HEK293T (cell line): ENCODE measurements at regions not wholly inside any gene's neighbourhood (a gene's known extent, or its start where the extent isn't known, plus 50 kb on each side); places are given as distances from the start of the nearest gene placed in this dataset.

Source experiments
- CTCF ChIA-PET: fragments of 350-600 bp; formaldehyde crosslinking; extraction: SDS; loops from one replicate; lab custom pipeline; 2021; ENCODE audit warnings: antibody characterized with exemption, inconsistent platforms; lab: Yijun Ruan, JAX
- POLR2A ChIA-PET: fragments of 350-600 bp; formaldehyde crosslinking; extraction: SDS; loops from one replicate; lab custom pipeline; 2020; ENCODE audit warnings: antibody characterized with exemption, inconsistent platforms; lab: Yijun Ruan, JAX
- DNase-seq: peaks from one replicate; pipeline ENCODE4 v3.0.0; 2012; ENCODE audit warnings: mixed read lengths; ENCODE audit errors: extremely low spot score
- ARNT ChIP-seq: fragments of 450-650 bp; IDR thresholded peaks from 2 replicates; pipeline ENCODE4 v1.6.1; 2017; ENCODE audit warnings: mild to moderate bottlenecking
- BHLHE40 ChIP-seq: fragments of 450-650 bp; IDR thresholded peaks from 2 replicates; pipeline ENCODE4 v1.6.1; 2016; ENCODE audit warnings: mild to moderate bottlenecking, moderate library complexity, borderline replicate concordance
- CTBP1 ChIP-seq: fragments of 450-650 bp; IDR thresholded peaks from 2 replicates; pipeline ENCODE4 v1.6.1; 2016; ENCODE audit warnings: borderline replicate concordance
- ELF4 ChIP-seq: fragments of 450-650 bp; IDR thresholded peaks from 2 replicates; pipeline ENCODE4 v1.6.1; 2017; ENCODE audit warnings: antibody characterized with exemption
- FOXA1 ChIP-seq: fragments of 450-650 bp; IDR thresholded peaks from 2 replicates; pipeline ENCODE4 v1.6.1; 2016; ENCODE audit warnings: mild to moderate bottlenecking
- FOXK2 ChIP-seq: fragments of 450-650 bp; IDR thresholded peaks from 2 replicates; pipeline ENCODE4 v1.6.1; 2016; ENCODE audit warnings: mild to moderate bottlenecking
- FOXM1 ChIP-seq: fragments of 450-650 bp; IDR thresholded peaks from 2 replicates; pipeline ENCODE4 v1.6.1; 2017; ENCODE audit warnings: mild to moderate bottlenecking, borderline replicate concordance
- HDGF ChIP-seq: fragments of 450-650 bp; IDR thresholded peaks from 2 replicates; pipeline ENCODE4 v1.6.1; 2017; ENCODE audit warnings: antibody characterized with exemption, borderline replicate concordance
- L3MBTL2 ChIP-seq: fragments of 450-650 bp; conservative IDR thresholded peaks from 2 replicates; pipeline ENCODE4 v1.6.1; 2016; ENCODE audit warnings: mild to moderate bottlenecking
- LEF1 ChIP-seq: fragments of 450-650 bp; IDR thresholded peaks from 2 replicates; pipeline ENCODE4 v1.6.1; 2017; ENCODE audit warnings: mild to moderate bottlenecking, borderline replicate concordance
- NFRKB ChIP-seq: fragments of 450-650 bp; IDR thresholded peaks from 2 replicates; pipeline ENCODE4 v1.6.1; 2016; ENCODE audit warnings: mild to moderate bottlenecking, moderate library complexity
- SP1 ChIP-seq: fragments of 450-650 bp; IDR thresholded peaks from 2 replicates; pipeline ENCODE4 v1.6.1; 2017
- SUZ12 ChIP-seq: fragments of 450-650 bp; IDR thresholded peaks from 2 replicates; pipeline ENCODE4 v1.6.1; 2016; ENCODE audit warnings: mild to moderate bottlenecking
- TARDBP ChIP-seq: fragments of 450-650 bp; IDR thresholded peaks from 2 replicates; pipeline ENCODE4 v1.6.1; 2016
- ZNF384 ChIP-seq: fragments of 450-650 bp; IDR thresholded peaks from 2 replicates; pipeline ENCODE4 v1.6.1; 2016
- TF ChIP-seq, protein P1 (sequence below): fragments of 450-650 bp; IDR thresholded peaks from 2 replicates; pipeline ENCODE4 v1.6.1; 2016

DNA sequence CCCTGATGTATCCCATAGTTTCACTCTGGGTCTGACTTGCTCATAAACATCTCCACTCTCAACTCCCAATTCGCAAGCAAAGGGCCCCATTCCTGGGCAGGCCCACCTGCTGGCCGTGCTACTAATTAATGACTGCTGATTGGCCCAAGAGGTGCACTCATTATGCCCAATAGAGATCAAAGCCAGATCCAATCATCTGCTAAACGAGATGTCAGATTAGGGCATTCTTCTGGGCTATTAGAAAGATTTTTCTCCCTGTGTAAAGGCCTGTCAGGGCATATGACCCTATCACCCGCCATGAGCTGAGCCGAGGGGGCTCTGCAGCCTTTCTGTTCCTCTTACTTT is 103.4 kb upstream of the HAAO start:
- DNase-seq: no peak
- POLR2A ChIA-PET: no interaction called here
- CTCF ChIA-PET: no interaction called here
- no peak for TF ChIP-seq ZNF384
- no peak for TF ChIP-seq TARDBP
- no peak for TF ChIP-seq FOXK2
- no peak for TF ChIP-seq NFRKB
- TF ChIP-seq, protein P1, sequence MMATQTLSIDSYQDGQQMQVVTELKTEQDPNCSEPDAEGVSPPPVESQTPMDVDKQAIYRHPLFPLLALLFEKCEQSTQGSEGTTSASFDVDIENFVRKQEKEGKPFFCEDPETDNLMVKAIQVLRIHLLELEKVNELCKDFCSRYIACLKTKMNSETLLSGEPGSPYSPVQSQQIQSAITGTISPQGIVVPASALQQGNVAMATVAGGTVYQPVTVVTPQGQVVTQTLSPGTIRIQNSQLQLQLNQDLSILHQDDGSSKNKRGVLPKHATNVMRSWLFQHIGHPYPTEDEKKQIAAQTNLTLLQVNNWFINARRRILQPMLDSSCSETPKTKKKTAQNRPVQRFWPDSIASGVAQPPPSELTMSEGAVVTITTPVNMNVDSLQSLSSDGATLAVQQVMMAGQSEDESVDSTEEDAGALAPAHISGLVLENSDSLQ: no peak
- TF ChIP-seq FOXM1: no peak
- TF ChIP-seq HDGF: no peak
- no peak for TF ChIP-seq CTBP1
- no peak for TF ChIP-seq SUZ12
- TF ChIP-seq BHLHE40: no peak
- TF ChIP-seq FOXA1: no peak
- TF ChIP-seq L3MBTL2: no peak
- TF ChIP-seq LEF1: no peak
- no peak for TF ChIP-seq ELF4

DNA sequence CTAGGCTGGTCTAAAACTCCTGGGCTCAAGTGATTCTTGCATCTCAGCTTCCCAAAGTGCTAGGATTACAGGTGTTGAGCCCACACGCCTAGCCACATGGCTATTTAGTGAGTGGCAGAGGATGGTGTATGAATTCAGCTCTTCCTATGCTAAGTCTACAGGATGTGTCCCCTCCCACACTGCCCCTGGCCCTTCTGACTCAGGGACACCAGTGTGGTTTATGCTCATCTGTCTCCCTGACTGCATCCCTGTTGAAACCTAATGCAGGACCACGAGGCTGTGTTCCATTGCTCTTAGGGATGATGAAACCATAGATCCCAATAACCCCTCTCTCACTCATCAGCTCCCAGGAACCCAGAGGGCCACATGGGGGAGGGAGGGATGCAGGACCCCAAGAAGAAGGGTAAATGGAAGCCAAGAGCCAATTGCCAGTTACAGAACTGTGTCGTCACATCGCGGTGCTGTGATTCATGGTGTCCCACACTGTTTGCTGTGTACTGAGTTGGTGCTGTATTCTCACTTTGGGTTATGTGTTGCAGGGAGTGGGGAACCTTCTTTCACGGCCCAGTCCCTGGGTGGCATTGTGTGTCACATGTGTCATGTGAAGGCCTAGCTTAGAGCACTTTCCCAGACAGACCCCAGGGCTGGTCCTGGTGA is 102.9 kb upstream of the HAAO start:
- DNase-seq: no peak
- ChIA-PET CTCF (no interaction called here), POLR2A (no interaction called here)
- no peak for TF ChIP-seq LEF1
- no peak for TF ChIP-seq ZNF384
- no peak for TF ChIP-seq SUZ12

DNA sequence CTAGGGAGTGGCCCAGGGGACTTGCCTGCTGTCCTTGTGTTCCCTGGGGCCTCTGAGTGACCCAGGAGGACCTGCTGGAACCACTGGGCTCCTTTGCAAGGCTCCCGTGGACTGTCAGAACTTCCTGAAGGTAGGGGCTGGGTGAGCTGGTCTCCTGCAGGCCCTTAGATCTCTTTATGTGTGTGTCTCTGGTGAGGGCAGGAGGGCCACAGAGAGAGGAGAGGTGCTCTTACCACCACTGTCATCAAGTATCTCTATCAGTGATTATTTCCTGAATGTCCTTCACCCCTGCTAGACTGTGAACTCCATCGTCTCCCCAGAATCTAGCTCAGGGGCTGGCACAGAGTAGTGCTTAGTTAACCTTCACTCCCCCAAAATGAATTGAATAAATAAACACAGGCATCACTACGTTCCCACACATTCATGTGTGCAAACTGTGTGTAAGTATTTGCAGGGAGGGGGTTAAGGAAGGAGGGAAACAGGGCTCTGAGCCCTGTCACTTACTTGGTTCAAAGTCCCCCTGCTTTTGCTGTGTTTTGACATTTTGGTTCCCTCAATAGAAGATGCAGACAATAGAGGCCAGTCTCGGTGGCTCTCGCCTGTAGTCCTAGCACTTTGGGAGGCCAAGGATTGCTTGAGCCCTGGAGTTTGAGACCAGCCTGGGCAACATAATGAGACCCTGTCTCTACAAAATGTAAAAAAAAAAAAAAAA is 100.8 kb upstream of the HAAO start:
- POLR2A ChIA-PET: no interaction called here
- CTCF ChIA-PET: no interaction called here
- no peak for DNase-seq
- no peak for TF ChIP-seq BHLHE40
- no peak for TF ChIP-seq CTBP1
- TF ChIP-seq, protein P1: no peak
- no peak for TF ChIP-seq HDGF
- no peak for TF ChIP-seq NFRKB
- TF ChIP-seq FOXA1: no peak
- no peak for TF ChIP-seq FOXK2
- no peak for TF ChIP-seq SP1
- TF ChIP-seq L3MBTL2: no peak
- TF ChIP-seq FOXM1: no peak
- no peak for TF ChIP-seq ARNT
- TF ChIP-seq ZNF384: no peak
- no peak for TF ChIP-seq SUZ12
- no peak for TF ChIP-seq LEF1
- no peak for TF ChIP-seq ELF4
- no peak for TF ChIP-seq TARDBP

DNA sequence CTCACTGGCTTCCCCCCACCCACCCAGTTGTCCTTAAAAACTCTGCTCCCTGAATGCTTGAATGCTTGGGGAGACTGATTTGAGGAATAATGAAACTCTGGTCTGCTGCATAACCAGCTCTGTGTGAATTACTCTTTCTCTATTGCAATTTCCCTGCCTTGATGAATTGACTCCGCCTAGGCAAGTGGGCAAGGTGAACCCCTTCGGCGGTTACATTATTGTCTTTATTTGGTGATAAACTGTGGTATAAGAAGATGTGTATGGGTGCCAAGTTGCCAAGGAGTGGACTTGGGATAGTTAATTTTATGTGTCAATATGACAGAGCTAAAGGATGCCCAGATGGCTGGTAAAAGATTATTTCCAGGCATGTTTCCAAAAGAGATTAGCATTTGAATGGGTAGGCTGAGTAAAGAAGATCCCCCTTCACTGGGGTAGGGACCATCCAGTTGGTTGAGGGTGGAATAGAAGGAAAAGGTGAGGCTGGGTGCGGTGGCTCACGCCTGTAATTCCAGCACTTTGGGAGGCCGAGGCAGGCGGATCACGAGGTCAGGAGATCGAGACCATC is 98.5 kb upstream of the HAAO start:
- POLR2A ChIA-PET: no interaction called here
- DNase-seq: no peak
- TF ChIP-seq BHLHE40: no peak
- no peak for TF ChIP-seq HDGF
- no peak for TF ChIP-seq L3MBTL2
- no peak for TF ChIP-seq ZNF384
- TF ChIP-seq SUZ12: no peak
- TF ChIP-seq FOXK2: no peak
- TF ChIP-seq CTBP1: no peak
- no peak for TF ChIP-seq FOXA1
- CTCF ChIA-PET: no interaction called here

DNA sequence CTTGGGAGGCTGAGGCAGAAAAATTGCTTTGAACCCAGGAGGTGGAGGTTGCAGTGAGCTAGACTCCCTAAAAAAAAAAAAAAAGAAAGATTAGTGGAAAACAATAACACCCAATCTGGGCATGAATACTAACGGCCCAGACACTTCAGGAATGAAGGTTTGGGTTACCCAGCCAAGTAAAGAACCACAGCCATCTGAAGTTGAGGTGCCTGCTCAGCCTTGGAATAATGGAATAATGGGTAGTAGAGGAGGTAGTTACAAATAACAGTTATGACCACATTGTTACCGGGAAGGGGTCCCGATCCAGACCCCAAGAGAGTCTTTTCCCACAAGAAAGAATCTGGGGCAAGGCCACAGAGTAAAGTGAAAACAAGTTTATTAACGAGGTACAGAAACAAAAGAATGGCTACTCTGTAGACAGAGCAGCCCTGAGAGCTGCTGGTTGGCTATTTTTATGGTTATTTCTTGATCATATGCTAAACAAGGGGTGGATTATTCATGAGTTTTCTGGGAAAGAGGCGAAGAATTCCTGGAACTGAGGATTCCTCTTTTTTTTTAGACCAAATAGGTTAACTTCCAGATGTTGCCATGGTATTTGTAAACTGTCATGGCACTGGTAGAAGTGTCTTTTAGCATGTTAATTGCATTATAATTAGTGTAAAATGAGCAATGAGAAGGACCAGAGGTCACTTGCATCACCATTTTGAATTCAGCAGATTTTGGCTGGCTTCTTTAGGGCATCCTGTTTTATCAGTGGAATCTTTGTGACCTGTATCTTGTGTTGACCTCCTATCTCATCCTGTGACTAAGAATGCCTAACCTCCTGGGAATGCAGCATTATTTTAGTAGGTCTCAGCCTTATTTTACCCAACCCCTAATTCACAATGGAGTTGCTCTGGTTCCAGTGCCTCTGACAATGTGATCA is 96.2 kb upstream of the HAAO start:
- TF ChIP-seq NFRKB: no peak
- TF ChIP-seq SP1: no peak
- no peak for TF ChIP-seq FOXM1
- TF ChIP-seq LEF1: no peak
- no peak for TF ChIP-seq ZNF384
- no peak for TF ChIP-seq FOXA1
- ChIA-PET CTCF (no interaction called here), POLR2A (no interaction called here)
- DNase-seq: no peak

DNA sequence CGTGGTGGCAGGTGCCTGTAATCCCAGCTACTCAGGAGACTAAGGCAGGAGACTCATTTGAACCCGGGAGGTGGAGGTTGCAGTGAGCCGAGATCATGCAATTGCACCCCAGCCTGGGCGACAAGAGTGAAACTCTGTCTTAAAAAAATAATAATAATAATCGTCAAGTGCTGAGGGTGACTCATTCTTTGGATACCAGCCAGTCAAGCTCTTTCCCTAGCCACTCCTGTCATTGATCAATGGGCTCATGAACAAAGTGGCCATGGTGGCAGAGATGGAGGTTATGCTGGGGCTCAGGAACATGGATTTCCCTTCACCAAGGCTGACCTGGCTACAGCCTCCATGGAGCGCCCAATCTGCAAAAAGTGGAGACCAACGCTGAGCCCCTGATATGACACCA is 94.5 kb upstream of the HAAO start:
- TF ChIP-seq NFRKB (no peak), FOXM1 (no peak)
- CTCF ChIA-PET: no interaction called here
- DNase-seq: no peak
- POLR2A ChIA-PET: no interaction called here
